ENCODE measurements at regions not wholly inside any gene's neighbourhood (a gene's known extent, or its start where the extent isn't known, plus 50 kb on each side); places are given as distances from the start of the nearest gene placed in this dataset.
"Not testable (repeated sequence)": the region's sequence is repeated elsewhere in the genome, so short reads cannot be mapped to it uniquely, and the experiment has no call there.

GRCh38 chr5:32949286-32949970 lies 238.3 kb downstream of the NPR3 start:
- Histone ChIP-seq H3K4me2 (ENCODE audit: insufficient read depth, low read length) (no peak overlapping the region), H3K9ac (ENCODE audit: low read depth, low read length) (no peak overlapping the region), H3K4me3 (ENCODE audit: low read depth in 1 of 2, low read length in 2 of 2) (no peak overlapping the region), H3K27ac (ENCODE audit: low read length) (no peak overlapping the region), H3K4me1 (ENCODE audit: insufficient read depth, low read length) (no peaks in the 10 kb centered on the region), H3K79me2 (ENCODE audit: insufficient read depth, low read length) (no peaks in the 10 kb centered on the region), H4K20me1 (ENCODE audit: insufficient read depth, low read length) (no peaks in the 10 kb centered on the region), H3K27me3 (ENCODE audit: insufficient read depth, low read length, poor library complexity) (no peaks in the 10 kb centered on the region), H2AFZ (ENCODE audit: low read depth, low read length) (no peak overlapping the region), H3K36me3 (ENCODE audit: insufficient read depth, low read length) (no peaks in the 10 kb centered on the region), H3K9me3 (ENCODE audit: insufficient read depth, low read length, severe bottlenecking) (no peaks in the 10 kb centered on the region)
- no peak for DNase-seq
- no peak for TF ChIP-seq EZH2 (IDR thresholded peaks at IDR 0.05; ENCODE audit: borderline replicate concordance, low read depth, low read length, severe bottlenecking)
- TF ChIP-seq CTCF (IDR thresholded peaks at IDR 0.05; ENCODE audit: borderline replicate concordance, extremely low read depth, low read length, poor library complexity, severe bottlenecking): no peak
- ATAC-seq (ENCODE audit: insufficient read depth, low read depth): no peak

- TF ChIP-seq CTCF (IDR thresholded peaks at IDR 0.05; ENCODE audit: borderline replicate concordance, extremely low read depth, low read length, poor library complexity, severe bottlenecking) (no peak), EZH2 (IDR thresholded peaks at IDR 0.05; ENCODE audit: borderline replicate concordance, low read depth, low read length, severe bottlenecking) (no peak)
- no peaks in the 10 kb centered on the region for H3K27me3 ChIP-seq (ENCODE audit: insufficient read depth, low read length, poor library complexity)
- no peak overlapping the region for H3K4me3 ChIP-seq (ENCODE audit: low read depth in 1 of 2, low read length in 2 of 2)
- ATAC-seq (ENCODE audit: insufficient read depth, low read depth) (no peak), DNase-seq (no peak)
- H3K9me3 ChIP-seq (ENCODE audit: insufficient read depth, low read length, severe bottlenecking): no peaks in the 10 kb centered on the region
- H3K4me2 ChIP-seq (ENCODE audit: insufficient read depth, low read length): no peak overlapping the region
- no peaks in the 10 kb centered on the region for H4K20me1 ChIP-seq (ENCODE audit: insufficient read depth, low read length)
- H3K36me3 ChIP-seq (ENCODE audit: insufficient read depth, low read length): no peaks in the 10 kb centered on the region
- H3K27ac ChIP-seq (ENCODE audit: low read length): no peak overlapping the region
- H3K4me1 ChIP-seq (ENCODE audit: insufficient read depth, low read length): no peaks in the 10 kb centered on the region
- H3K79me2 ChIP-seq (ENCODE audit: insufficient read depth, low read length): no peaks in the 10 kb centered on the region
- no peak overlapping the region for H3K9ac ChIP-seq (ENCODE audit: low read depth, low read length)
- H2AFZ ChIP-seq (ENCODE audit: low read depth, low read length): no peak overlapping the region
These were observed 239.9 kb downstream of the NPR3 start for GRCh38 chr5:32951003-32951402.

- Histone ChIP-seq H4K20me1 (ENCODE audit: insufficient read depth, low read length) (no peaks in the 10 kb centered on the region), H3K4me2 (ENCODE audit: insufficient read depth, low read length) (no peak overlapping the region), H3K79me2 (ENCODE audit: insufficient read depth, low read length) (no peaks in the 10 kb centered on the region), H3K4me3 (ENCODE audit: low read depth in 1 of 2, low read length in 2 of 2) (no peak overlapping the region), H2AFZ (ENCODE audit: low read depth, low read length) (no peak overlapping the region), H3K9me3 (ENCODE audit: insufficient read depth, low read length, severe bottlenecking) (no peaks in the 10 kb centered on the region), H3K9ac (ENCODE audit: low read depth, low read length) (no peak overlapping the region), H3K27me3 (ENCODE audit: insufficient read depth, low read length, poor library complexity) (no peaks in the 10 kb centered on the region), H3K4me1 (ENCODE audit: insufficient read depth, low read length) (no peaks in the 10 kb centered on the region), H3K27ac (ENCODE audit: low read length) (no peak overlapping the region), H3K36me3 (ENCODE audit: insufficient read depth, low read length) (no peaks in the 10 kb centered on the region)
- DNase-seq (no peak), ATAC-seq (ENCODE audit: insufficient read depth, low read depth) (no peak)
- no peak for TF ChIP-seq EZH2 (IDR thresholded peaks at IDR 0.05; ENCODE audit: borderline replicate concordance, low read depth, low read length, severe bottlenecking)
- TF ChIP-seq CTCF (IDR thresholded peaks at IDR 0.05; ENCODE audit: borderline replicate concordance, extremely low read depth, low read length, poor library complexity, severe bottlenecking): no peak
These were observed 240.8 kb downstream of the NPR3 start for GRCh38 chr5:32951878-32952277.

GRCh38 chr5:32952421-32952820 lies 241.3 kb downstream of the NPR3 start:
- H3K36me3 ChIP-seq (ENCODE audit: insufficient read depth, low read length); DNase-seq; H3K4me1 ChIP-seq (ENCODE audit: insufficient read depth, low read length); H3K9me3 ChIP-seq (ENCODE audit: insufficient read depth, low read length, severe bottlenecking); H3K9ac ChIP-seq (ENCODE audit: low read depth, low read length); H3K4me2 ChIP-seq (ENCODE audit: insufficient read depth, low read length); ATAC-seq (ENCODE audit: insufficient read depth, low read depth); H3K79me2 ChIP-seq (ENCODE audit: insufficient read depth, low read length); H2AFZ ChIP-seq (ENCODE audit: low read depth, low read length); H3K4me3 ChIP-seq (ENCODE audit: low read depth in 1 of 2, low read length in 2 of 2); H3K27me3 ChIP-seq (ENCODE audit: insufficient read depth, low read length, poor library complexity); H3K27ac ChIP-seq (ENCODE audit: low read length); H4K20me1 ChIP-seq (ENCODE audit: insufficient read depth, low read length): not testable (repeated sequence)
